ENCODE measurements at regions not wholly inside any gene's neighbourhood (a gene's known extent, or its start where the extent isn't known, plus 50 kb on each side); places are given as distances from the start of the nearest gene placed in this dataset.

GRCh38 chr4:111556141-111556781 is 589.0 kb upstream of the FAM241A start:
- Histone ChIP-seq H3K9me3 (no peaks in the 10 kb centered on the region), H3K4me3 (no peak overlapping the region), H3K4me1 (no peaks in the 10 kb centered on the region), H3K36me3 (no peaks in the 10 kb centered on the region), H3K27me3 (no peaks in the 10 kb centered on the region), H3K27ac (no peak overlapping the region)
- TF ChIP-seq POLR2A (IDR thresholded peaks at IDR 0.05): no peak
- TF ChIP-seq, protein P1, sequence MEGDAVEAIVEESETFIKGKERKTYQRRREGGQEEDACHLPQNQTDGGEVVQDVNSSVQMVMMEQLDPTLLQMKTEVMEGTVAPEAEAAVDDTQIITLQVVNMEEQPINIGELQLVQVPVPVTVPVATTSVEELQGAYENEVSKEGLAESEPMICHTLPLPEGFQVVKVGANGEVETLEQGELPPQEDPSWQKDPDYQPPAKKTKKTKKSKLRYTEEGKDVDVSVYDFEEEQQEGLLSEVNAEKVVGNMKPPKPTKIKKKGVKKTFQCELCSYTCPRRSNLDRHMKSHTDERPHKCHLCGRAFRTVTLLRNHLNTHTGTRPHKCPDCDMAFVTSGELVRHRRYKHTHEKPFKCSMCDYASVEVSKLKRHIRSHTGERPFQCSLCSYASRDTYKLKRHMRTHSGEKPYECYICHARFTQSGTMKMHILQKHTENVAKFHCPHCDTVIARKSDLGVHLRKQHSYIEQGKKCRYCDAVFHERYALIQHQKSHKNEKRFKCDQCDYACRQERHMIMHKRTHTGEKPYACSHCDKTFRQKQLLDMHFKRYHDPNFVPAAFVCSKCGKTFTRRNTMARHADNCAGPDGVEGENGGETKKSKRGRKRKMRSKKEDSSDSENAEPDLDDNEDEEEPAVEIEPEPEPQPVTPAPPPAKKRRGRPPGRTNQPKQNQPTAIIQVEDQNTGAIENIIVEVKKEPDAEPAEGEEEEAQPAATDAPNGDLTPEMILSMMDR (IDR thresholded peaks at IDR 0.05): no peak
- intact Hi-C loops (cut with DNase I): no loop called here
- ATAC-seq (no peak), DNase-seq (no peak)
- WGBS (ENCODE audit: insufficient coverage, low coverage, low lambda C conversion rate, missing lambda C conversion rate): 44% methylated on average over 5 of the region's 5 CpGs

DNA sequence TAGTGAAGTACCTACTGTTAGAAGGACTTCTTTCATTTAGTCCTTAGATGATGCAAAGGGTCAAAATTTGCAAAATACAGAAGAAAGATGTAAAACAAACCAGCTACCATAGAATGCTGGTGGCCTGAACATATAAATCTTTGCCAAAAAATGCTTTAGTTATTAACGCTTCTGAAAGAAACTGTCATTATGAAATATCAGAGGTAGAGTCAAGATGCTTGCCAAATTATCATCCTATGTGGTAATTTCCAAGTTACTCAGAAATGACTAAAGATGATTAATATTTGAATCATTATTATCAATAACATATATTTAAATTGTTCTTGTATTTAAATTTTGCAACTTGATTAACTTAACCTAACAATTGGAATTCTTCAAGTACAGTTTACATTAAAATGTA is 588.4 kb upstream of the FAM241A start:
- Histone ChIP-seq H3K27me3 (no peaks in the 10 kb centered on the region), H3K4me3 (no peak overlapping the region), H3K9me3 (no peaks in the 10 kb centered on the region), H3K36me3 (no peaks in the 10 kb centered on the region), H3K27ac (no peak overlapping the region), H3K4me1 (no peaks in the 10 kb centered on the region)
- WGBS (ENCODE audit: insufficient coverage, low coverage, low lambda C conversion rate, missing lambda C conversion rate): 69% methylated on average over 1 of the region's 1 CpG
- no peak for DNase-seq
- TF ChIP-seq, protein P1 (IDR thresholded peaks at IDR 0.05): no peak
- TF ChIP-seq POLR2A (IDR thresholded peaks at IDR 0.05): no peak
- ATAC-seq: no peak
- intact Hi-C loops (cut with DNase I): no loop called here

DNA sequence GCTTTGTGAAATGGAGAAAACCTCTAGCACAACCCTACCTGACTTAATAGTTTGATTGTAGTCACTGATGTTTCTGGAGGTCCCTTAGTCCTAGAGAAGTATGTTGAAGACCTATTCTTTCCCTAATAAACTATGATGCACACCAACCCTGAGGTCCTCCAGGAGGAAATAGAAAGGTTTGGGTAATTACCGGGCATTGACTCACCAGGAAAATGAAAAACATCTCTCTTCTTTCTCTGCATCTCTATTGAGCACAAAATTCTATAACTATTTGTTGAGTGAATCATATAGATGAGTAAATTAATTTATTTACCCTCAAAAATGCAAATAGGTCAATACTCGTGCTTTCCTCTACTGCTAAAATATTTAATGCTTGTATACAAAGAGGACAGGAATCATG is 582.4 kb upstream of the FAM241A start:
- ATAC-seq (no peak), DNase-seq (no peak)
- Histone ChIP-seq H3K27me3 (no peaks in the 10 kb centered on the region), H3K4me3 (no peak overlapping the region), H3K9me3 (no peaks in the 10 kb centered on the region), H3K27ac (no peak overlapping the region), H3K4me1 (no peaks in the 10 kb centered on the region), H3K36me3 (no peaks in the 10 kb centered on the region)
- TF ChIP-seq, protein P1 (IDR thresholded peaks at IDR 0.05): no peak
- no peak for TF ChIP-seq POLR2A (IDR thresholded peaks at IDR 0.05)
- intact Hi-C loops (cut with DNase I): no loop called here
- WGBS (ENCODE audit: insufficient coverage, low coverage, low lambda C conversion rate, missing lambda C conversion rate): 31% methylated on average over 2 of the region's 2 CpGs

GRCh38 chr4:111572470-111572869 is 572.8 kb upstream of the FAM241A start:
- H3K27ac ChIP-seq: no peak overlapping the region
- H3K27me3 ChIP-seq: no peaks in the 10 kb centered on the region
- intact Hi-C loops (cut with DNase I): no loop called here
- TF ChIP-seq POLR2A (IDR thresholded peaks at IDR 0.05): no peak
- TF ChIP-seq, protein P1 (IDR thresholded peaks at IDR 0.05): no peak
- no peak overlapping the region for H3K4me3 ChIP-seq
- ATAC-seq (no peak), DNase-seq (no peak)
- H3K9me3 ChIP-seq: no peaks in the 10 kb centered on the region
- no peaks in the 10 kb centered on the region for H3K36me3 ChIP-seq
- 15% methylated on average over 1 of the region's 1 CpG for WGBS (ENCODE audit: insufficient coverage, low coverage, low lambda C conversion rate, missing lambda C conversion rate)
- H3K4me1 ChIP-seq: no peaks in the 10 kb centered on the region

DNA sequence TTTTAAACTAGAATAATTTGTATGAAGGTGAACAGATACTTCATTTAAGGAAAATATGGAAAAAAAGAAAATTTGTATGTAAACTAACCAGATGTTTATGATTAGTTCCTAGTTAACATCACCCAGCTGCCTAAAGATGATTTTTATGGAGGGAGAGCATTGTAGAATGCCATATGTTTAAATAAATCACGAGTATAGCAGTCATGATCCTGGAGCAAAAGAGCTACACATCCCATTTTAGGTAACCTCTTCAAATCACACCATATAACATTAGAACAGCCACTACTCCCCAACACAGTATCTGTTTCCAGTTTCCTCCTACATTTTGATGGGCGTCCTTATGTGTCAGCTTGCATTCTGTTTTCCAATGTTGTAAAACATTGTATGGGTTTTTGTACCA is 571.9 kb upstream of the FAM241A start:
- H3K9me3 ChIP-seq: no peaks in the 10 kb centered on the region
- no peak for ATAC-seq
- WGBS (ENCODE audit: insufficient coverage, low coverage, low lambda C conversion rate, missing lambda C conversion rate): 36% methylated on average over 2 of the region's 2 CpGs
- no peak overlapping the region for H3K27ac ChIP-seq
- H3K4me1 ChIP-seq: no peaks in the 10 kb centered on the region
- no peak for TF ChIP-seq POLR2A (IDR thresholded peaks at IDR 0.05)
- TF ChIP-seq, protein P1 (IDR thresholded peaks at IDR 0.05): no peak
- no peaks in the 10 kb centered on the region for H3K27me3 ChIP-seq
- DNase-seq: no peak
- H3K4me3 ChIP-seq: no peak overlapping the region
- no peaks in the 10 kb centered on the region for H3K36me3 ChIP-seq
- intact Hi-C loops (cut with DNase I): no loop called here

Measured in right lobe of liver (tissue), 6 donors.